ENCODE measurements at regions not wholly inside any gene's neighbourhood (a gene's known extent, or its start where the extent isn't known, plus 50 kb on each side); places are given as distances from the start of the nearest gene placed in this dataset.

GRCh38 chr13:65841156-65841555 lies 1389.0 kb downstream of the PCDH9 start:
- Histone ChIP-seq H3K27me3 (ENCODE audit: insufficient read depth in 3 of 3, low read length in 2 of 3) (no peaks in the 10 kb centered on the region), H3K36me3 (ENCODE audit: insufficient read depth in 1 of 2, low read depth in 1 of 2) (no peaks in the 10 kb centered on the region), H3K9me3 (no peaks in the 10 kb centered on the region), H3K4me3 (no peak overlapping the region), H3K27ac (no peak overlapping the region), H3K4me1 (no peaks in the 10 kb centered on the region)
- 35 to 43% (median 41%) methylated on average over 3 of the region's 3 CpGs for WGBS, 3 donors
- intact Hi-C loops (cut with DNase I), result no loop called here
- DNase-seq, result no peak
- TF ChIP-seq CTCF (IDR thresholded peaks at IDR 0.05), result no peak
- no peak for ATAC-seq

GRCh38 chr13:65836066-65836465 lies 1394.1 kb downstream of the PCDH9 start:
- Histone ChIP-seq H3K4me3 (no peak overlapping the region), H3K27me3 (ENCODE audit: insufficient read depth in 3 of 3, low read length in 2 of 3) (no peaks in the 10 kb centered on the region), H3K4me1 (no peaks in the 10 kb centered on the region), H3K27ac (no peak overlapping the region), H3K9me3 (no peaks in the 10 kb centered on the region), H3K36me3 (ENCODE audit: insufficient read depth in 1 of 2, low read depth in 1 of 2) (no peaks in the 10 kb centered on the region)
- intact Hi-C loops (cut with DNase I), result no loop called here
- TF ChIP-seq CTCF (IDR thresholded peaks at IDR 0.05), result no peak
- no peak for ATAC-seq
- DNase-seq, result no peak

GRCh38 chr13:65834897-65835296 lies 1395.2 kb downstream of the PCDH9 start:
- H3K36me3 ChIP-seq (ENCODE audit: insufficient read depth in 1 of 2, low read depth in 1 of 2), result no peaks in the 10 kb centered on the region
- 47 to 48% (median 47%) methylated on average over 2 of the region's 2 CpGs for WGBS, 3 donors
- H3K27ac ChIP-seq, result no peak overlapping the region
- ATAC-seq (no peak), DNase-seq (no peak)
- no peak for TF ChIP-seq CTCF (IDR thresholded peaks at IDR 0.05)
- H3K9me3 ChIP-seq, result no peaks in the 10 kb centered on the region
- no peaks in the 10 kb centered on the region for H3K4me1 ChIP-seq
- no peak overlapping the region for H3K4me3 ChIP-seq
- H3K27me3 ChIP-seq (ENCODE audit: insufficient read depth in 3 of 3, low read length in 2 of 3), result no peaks in the 10 kb centered on the region
- intact Hi-C loops (cut with DNase I), result no loop called here

- ATAC-seq, result no peak
- no peak for DNase-seq
- no peak for TF ChIP-seq CTCF (IDR thresholded peaks at IDR 0.05)
- H3K9me3 ChIP-seq, result no peaks in the 10 kb centered on the region
- no peaks in the 10 kb centered on the region for H3K36me3 ChIP-seq (ENCODE audit: insufficient read depth in 1 of 2, low read depth in 1 of 2)
- no peak overlapping the region for H3K27ac ChIP-seq
- intact Hi-C loops (cut with DNase I), result no loop called here
- no peak overlapping the region for H3K4me3 ChIP-seq
- H3K27me3 ChIP-seq (ENCODE audit: insufficient read depth in 3 of 3, low read length in 2 of 3), result no peaks in the 10 kb centered on the region
- 55 to 61% (median 59%) methylated on average over 10 of the region's 10 CpGs for WGBS, 3 donors
- H3K4me1 ChIP-seq, result no peaks in the 10 kb centered on the region
Measured at GRCh38 chr13:65830411-65831205, 1399.5 kb downstream of the PCDH9 start.

Measured in psoas muscle (tissue), 7 donors.